Choroid plexus epithelial cell (primary cell): ENCODE measurements at regions not wholly inside any gene's neighbourhood (a gene's known extent, or its start where the extent isn't known, plus 50 kb on each side); places are given as distances from the start of the nearest gene placed in this dataset.
A peak's percentile ranks its signal among the peaks of the same experiment; 100 is the strongest.

Experiments used
- DNase-seq: peaks from one replicate; pipeline ENCODE4 v3.0.0-alpha.2; 2010; ENCODE audit warnings: low read depth
- H3K4me3 ChIP-seq: 2 replicates; pipeline ENCODE4 v1.5.1; 2011; ENCODE audit warnings: low read depth, mild to moderate bottlenecking, control low read depth, low read length, moderate library complexity
- CTCF ChIP-seq: conservative IDR thresholded peaks from 2 replicates; pipeline ENCODE4 v1.5.1; 2011; ENCODE audit warnings: low read depth, mild to moderate bottlenecking, control low read depth, inconsistent platforms, low read length, moderate library complexity

DNA sequence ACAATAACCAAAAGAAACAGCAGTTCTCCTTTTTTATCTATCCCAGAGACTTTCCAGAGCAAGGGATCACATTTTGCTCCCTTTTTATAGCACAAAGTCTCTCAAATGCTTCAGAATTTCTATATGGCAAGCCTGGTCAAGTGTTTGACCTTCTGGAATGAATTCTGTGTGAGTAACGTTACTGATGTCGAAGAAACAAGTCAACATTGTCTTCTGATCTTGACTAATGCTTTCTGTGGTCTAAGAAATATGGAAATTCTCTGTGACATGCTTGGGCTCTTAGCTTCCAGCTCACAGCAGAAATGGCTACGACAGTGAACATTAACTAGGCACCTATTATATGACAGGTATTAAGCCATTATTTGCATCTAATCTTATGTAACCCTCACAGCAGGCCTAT, 411.7 kb downstream of the CADM1 start:
- no peak overlapping the region for H3K4me3 ChIP-seq
- no peak for DNase-seq
- TF ChIP-seq CTCF = no peak

- no peak for TF ChIP-seq CTCF
Observed at GRCh38 chr11:115097796-115098408, 406.3 kb downstream of the CADM1 start.

GRCh38 chr11:115100706-115101105, 403.5 kb downstream of the CADM1 start:
- H3K4me3 ChIP-seq = no peak overlapping the region
- no peak for TF ChIP-seq CTCF
- no peak for DNase-seq

More at GRCh38 chr11:115097796-115098408, 406.3 kb downstream of the CADM1 start:
- no peak overlapping the region for H3K4me3 ChIP-seq
- DNase-seq = peak; percentile 1

GRCh38 chr11:115103921-115104320, 400.3 kb downstream of the CADM1 start:
- no peak overlapping the region for H3K4me3 ChIP-seq
- no peak for TF ChIP-seq CTCF
- DNase-seq = no peak

DNA sequence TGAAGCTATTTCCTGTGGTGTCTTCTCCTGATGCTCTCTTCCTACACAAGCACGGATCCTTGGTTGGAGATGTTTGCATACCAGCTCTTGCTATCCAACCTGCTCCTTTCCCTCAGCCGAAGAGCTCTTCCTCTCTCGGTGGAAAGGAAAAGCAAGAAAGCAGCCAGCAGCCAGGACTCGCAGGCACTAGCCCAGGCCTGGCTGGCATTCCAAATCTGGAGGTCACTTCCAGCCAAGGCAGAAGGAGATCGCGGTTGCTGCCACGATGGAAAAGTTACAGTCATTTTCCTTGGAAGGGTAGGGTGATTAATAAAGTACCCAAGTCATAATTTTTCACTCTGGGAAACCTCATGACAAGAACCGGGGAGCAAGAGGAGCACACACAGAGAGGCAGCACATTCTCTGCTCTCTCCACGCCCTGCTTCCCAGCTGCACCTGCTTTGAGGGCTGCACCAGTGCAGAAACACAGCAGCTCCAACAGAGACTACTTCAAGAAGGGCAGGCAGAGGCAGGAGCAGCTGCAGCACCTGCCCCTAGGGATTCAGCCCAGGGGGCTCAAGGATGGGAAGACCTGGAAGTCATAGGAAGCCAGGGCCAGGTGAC, 399.3 kb downstream of the CADM1 start:
- H3K4me3 ChIP-seq = no peak overlapping the region
- DNase-seq = no peak

DNA sequence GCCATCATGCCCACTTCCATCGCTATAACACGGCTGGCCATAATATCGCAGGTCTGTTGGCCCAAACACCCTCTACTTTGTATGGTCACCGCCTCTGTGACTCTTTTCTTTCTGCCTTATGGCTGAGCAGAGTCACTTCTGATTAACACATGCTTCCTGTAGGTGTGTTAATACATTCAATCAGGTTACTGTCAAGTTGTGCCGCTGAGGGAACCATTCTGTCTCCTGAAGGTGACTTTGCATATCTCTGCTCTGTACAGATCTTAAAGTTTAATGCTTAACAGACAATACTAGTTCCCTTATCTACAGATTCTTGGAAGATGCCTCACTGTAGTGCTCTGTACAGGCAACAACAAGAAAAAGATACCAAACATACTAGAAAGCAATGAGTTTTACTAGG, 393.1 kb downstream of the CADM1 start:
- no peak for DNase-seq
- no peak for TF ChIP-seq CTCF
- no peak overlapping the region for H3K4me3 ChIP-seq

More for the DNA sequence above, 399.3 kb downstream of the CADM1 start:
- no peak for TF ChIP-seq CTCF

DNA sequence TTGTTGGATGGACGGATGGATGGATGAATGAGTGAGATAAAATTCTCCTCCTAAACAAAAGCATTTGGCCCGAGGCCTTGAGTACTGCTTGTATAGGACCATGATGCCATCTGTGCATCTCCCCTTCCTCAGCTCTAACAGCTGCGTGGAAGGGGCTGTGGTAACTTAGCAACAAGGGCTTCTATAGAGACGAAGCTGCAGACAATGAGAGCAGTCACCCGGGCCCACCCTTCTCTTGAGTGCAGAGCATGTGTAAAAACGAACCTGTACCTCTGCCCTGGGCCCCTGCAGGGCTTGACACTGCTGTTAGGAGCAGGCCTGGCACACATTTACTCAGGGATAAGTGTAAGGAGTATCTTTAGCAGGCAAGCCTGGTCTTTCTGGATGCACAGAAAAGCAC, 391.5 kb downstream of the CADM1 start:
- TF ChIP-seq CTCF = no peak
- no peak for DNase-seq
- no peak overlapping the region for H3K4me3 ChIP-seq
